RCC 7860 (cell line): ENCODE measurements at regions not wholly inside any gene's neighbourhood (a gene's known extent, or its start where the extent isn't known, plus 50 kb on each side); places are given as distances from the start of the nearest gene placed in this dataset.

Experiments used
- DNase-seq: peaks from one replicate; pipeline ENCODE4 v3.0.0-alpha.2; 2015; ENCODE audit warnings: low spot score
- FAIRE-seq: peaks from 2 replicates; lab custom pipeline; 2012; peaks lifted over from hg19 to GRCh38; lab: Jason Lieb, UNC

- no peak for FAIRE-seq
Measured at GRCh38 chr6:17047889-17048288, 54.0 kb upstream of the STMND1 start.

GRCh38 chr6:17045581-17046322, 56.1 kb upstream of the STMND1 start:
- DNase-seq (no peak), FAIRE-seq (no peak)

More at GRCh38 chr6:17047889-17048288, 54.0 kb upstream of the STMND1 start:
- DNase-seq, result no peak

- FAIRE-seq (no peak), DNase-seq (no peak)
Measured at GRCh38 chr6:17043148-17043522, 58.7 kb upstream of the STMND1 start.

DNA sequence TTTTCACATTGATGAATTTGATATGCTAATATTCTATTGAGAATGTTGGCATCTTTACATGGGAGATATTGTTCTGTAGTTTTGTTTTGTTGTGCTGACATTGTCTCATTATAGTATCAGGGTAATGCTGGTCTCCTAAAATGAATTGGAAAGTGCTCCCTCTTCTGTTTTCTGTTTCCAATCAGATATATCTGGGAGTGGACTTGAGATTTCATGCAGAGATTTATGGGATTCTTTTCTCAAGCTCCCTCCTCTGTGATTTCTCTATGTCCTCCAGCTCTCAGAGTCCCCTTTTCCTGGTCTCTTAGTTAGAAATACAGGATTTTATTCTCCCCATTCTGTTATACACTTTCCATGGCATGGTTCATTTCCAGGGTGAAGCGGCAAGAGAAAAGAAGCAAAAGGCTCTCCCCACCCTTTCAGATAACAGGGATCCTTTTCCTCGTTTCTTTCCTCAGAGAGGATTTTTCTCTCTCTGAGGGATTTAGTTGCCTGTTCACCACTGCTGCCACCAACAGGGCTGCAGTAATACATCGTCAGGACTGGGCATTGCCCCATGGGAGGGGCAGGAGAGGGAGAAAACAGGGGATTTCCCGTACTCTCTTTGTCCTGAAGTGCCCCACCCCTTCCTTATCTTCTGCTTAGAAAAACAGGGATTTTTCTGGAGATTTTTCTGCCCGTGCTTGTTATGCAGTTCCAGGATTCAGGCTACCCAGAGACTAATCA, 59.3 kb upstream of the STMND1 start:
- peak; percentile 29 for DNase-seq
- no peak for FAIRE-seq

- FAIRE-seq (no peak), DNase-seq (no peak)
Measured at GRCh38 chr6:17039266-17039665, 62.6 kb upstream of the STMND1 start.

DNA sequence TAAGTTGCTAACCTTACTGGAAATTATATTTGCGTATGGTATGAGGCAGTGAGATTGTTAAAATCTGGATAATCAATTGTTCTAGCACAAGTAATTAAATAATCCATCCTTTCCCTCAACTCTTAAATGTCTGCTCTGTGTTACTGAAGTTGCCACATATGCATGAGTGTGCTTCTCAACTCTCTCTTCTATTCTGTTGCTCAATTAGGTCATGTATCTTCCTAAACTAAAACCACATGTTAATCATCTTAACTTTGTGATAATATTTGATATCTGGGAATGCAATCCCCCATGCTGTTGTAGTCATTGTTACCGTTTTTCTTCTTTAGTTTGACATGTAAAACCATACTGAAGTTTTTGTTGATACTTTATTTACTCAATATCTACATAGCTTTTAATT, 63.5 kb upstream of the STMND1 start:
- DNase-seq (no peak), FAIRE-seq (no peak)

GRCh38 chr6:17036065-17036393, 65.8 kb upstream of the STMND1 start:
- FAIRE-seq, result no peak
- DNase-seq, result no peak

DNA sequence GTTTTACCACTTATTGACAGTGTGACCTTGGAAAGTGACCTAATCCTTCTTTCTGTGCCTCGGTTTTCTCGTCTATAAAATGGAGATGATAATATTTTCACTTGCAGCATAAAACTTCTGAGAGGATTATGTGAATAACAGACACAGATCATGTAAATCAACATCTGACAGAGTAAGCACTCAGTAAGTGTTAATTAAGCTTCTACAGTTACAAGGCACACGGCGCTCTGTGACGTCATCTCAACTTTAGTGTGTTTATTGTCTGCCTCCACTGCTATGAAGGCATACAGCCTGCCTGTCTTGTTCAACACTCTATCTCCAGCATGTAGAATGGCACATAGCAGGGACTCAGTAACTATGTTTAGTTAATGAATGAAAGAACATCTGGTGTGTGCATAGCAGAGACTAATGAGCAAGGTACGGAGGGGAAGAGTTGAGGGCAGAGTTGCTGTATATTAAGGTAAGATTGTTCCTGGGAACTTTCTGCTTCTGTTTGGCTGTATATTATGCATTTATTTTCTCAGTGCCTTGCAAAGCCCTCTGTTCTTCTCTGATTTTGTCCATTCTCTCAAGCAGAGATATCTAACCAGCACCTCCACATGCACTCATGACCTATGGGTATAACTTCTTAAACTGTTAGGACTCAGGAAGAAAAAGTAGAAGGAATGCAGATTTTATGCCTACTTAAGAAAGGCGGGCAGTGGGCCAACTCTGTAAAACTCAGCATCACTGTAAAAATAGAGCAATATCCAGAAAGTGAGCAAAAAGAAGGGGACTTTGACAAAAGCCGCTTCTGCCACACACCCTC, 66.4 kb upstream of the STMND1 start:
- FAIRE-seq, result no peak
- no peak for DNase-seq

- no peak for FAIRE-seq
Measured at GRCh38 chr6:17033746-17034145, 68.1 kb upstream of the STMND1 start.

DNA sequence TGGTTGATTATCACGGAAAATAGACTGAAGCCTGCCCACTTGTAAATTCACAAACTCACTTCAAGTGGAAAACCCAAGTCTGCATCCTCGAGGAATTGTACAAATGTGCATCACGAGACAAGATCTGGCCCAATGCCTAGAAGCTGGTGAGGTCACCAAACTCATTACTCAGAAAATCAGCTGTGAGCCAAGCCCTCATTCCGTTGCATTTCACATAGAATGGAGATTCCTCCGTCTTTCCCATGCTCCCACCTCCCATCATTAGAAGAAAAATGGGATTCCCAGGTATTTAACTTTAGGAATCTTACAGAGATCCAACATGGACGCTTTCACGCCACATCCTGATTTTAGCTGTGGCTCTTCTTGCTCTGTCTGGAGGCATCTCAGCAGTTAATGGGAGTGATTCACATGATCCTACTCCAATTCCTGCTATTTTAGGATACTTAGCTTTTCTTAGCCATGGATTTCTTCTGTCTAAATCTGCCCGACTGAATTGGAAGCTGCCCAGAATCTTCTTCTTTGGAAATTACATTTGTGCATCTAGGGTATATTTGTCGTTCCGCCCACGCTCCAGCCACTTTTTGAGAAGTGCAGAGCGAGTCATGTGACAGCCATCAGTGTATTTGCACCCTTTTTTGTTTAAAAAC, 68.7 kb upstream of the STMND1 start:
- DNase-seq (peak; percentile 57), FAIRE-seq (peak; percentile 66)

More at GRCh38 chr6:17033746-17034145, 68.1 kb upstream of the STMND1 start:
- no peak for DNase-seq

- peak; percentile 46 for DNase-seq
Measured at GRCh38 chr6:17032590-17032987, 69.3 kb upstream of the STMND1 start.

GRCh38 chr6:17031961-17032360, 69.9 kb upstream of the STMND1 start:
- no peak for FAIRE-seq
- DNase-seq, result no peak

More at GRCh38 chr6:17032590-17032987, 69.3 kb upstream of the STMND1 start:
- FAIRE-seq, result no peak

GRCh38 chr6:17027441-17027840, 74.4 kb upstream of the STMND1 start:
- DNase-seq, result no peak
- FAIRE-seq, result no peak

DNA sequence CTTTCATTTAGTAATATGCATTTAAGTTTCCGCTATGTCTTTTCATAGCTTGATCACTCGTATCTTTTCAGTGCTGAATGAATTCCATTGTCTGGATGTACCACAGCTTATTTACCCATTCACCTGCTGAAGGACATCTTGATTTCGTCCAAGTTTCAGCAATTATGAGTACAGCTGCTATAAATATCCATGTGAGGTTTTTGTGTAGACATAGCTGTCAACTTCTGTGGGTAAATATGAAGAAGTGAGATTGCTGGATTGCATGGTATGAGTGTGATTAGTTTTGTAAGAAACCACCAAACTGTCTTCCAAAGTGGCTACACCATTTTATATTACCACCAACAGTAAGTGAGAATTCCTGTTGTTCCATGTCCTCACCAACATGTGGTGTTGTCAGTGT, 79.2 kb upstream of the STMND1 start:
- no peak for DNase-seq
- FAIRE-seq, result no peak

- FAIRE-seq (no peak), DNase-seq (no peak)
Measured at GRCh38 chr6:17021539-17021889, 80.3 kb upstream of the STMND1 start.

DNA sequence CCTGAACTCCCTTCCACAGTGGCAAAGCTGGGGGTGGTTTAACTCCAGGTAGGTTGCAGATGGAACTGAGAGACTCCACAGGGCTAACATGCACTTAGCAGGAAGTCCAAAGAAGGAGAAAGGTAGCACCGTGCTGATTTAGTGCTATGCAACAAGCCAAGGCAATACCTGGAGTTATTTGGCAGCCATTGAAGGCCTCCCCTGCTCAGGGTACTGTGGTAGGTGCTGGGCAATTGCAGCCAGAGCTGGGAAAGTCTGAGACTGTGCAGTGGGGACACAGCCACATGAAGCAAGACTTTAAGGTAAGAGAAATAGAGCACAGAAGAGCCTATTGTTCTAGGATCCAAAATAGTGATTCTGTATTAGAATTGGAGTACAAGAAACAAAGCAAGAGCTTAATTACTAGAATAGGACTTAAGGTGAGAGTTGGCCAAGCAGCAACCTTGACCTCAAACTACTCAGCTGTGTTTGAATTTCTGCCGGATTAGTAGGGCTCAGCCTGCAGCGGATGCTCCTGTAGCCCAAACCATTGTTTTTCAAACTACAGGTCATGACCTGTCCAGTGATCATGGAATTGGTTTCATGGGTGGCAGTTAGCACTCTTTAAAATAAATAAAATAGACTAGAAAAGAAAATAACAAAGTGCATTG, 80.8 kb upstream of the STMND1 start:
- DNase-seq (no peak), FAIRE-seq (no peak)

DNA sequence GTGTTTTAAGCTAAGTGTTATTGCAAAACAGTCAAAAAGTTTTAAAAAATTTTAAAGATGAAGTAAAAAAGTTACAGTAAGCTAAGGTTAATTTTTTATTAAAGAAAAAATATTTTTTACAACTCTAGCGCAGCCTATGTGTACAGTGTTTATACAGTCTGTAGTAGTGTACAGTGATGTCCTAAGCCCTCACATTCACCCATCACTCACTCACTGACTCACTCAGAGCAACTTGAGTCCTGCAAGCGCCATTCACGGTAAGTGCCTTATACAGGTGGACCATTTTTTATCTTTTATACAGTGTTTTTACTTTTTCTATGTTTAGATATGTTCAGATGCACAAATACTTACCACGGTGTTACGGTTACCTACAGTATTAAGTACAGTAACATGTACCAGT, 83.4 kb upstream of the STMND1 start:
- DNase-seq (no peak), FAIRE-seq (no peak)

- FAIRE-seq, result no peak
- DNase-seq, result no peak
Measured at GRCh38 chr6:17017416-17017815, 84.4 kb upstream of the STMND1 start.

DNA sequence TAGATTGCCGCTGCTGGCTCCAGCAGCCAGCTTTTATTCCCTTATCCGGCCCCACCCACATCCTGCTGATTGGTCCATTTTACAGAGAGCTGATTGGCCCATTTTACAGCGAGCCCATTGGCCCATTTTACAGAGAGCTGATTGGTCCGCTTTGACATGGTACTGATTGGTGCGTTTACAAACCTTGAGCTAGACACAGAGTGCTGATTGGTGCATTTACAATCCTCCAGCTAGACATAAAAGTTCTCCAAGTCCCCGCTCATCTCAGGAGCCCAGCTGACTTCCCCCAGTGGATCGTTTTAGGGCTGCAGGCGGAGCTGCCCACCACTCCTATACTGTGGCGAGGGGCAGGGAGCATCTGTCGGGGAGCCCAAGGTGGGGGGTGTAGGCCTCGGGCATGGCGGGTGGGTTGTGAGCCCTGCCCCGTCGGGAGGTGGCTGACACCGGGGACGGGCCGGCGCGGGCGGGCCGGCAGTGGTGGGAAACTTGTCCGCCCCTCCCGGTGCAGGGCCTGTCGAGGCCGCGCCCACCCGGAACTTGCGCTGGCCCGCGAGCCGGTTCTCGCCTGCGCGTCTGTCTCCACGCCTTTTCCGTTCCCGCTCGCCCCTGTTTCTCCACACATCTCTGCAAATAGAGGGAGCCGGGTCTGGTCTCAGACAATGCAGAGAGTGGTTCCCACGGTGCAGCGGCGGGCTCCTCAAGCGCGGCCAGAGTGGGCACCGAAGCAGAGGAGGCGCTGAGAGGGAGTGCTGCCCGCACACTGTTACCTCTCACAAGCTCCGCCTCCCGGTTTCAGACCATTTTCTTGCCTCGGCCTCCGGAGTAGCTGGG, 86.1 kb upstream of the STMND1 start:
- no peak for DNase-seq
- no peak for FAIRE-seq

DNA sequence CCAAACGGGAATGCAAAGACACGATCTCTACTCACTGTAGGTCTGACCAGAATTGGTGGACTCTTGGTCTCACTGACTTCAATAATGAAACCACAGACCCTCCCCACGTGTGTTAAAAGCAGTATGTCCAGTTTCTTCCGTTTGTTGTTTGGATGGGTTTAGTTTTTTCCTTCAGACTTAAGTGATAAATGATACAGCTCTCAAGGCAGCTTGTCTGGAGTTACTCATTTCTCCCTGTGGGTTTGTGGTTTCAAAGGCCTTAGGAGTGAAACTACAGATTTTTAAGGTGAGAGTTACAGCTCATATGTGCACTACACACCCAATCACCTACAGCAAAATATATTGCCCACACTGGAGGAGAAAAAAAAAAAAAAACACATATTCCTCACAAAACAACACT, 86.7 kb upstream of the STMND1 start:
- DNase-seq (peak; percentile 32), FAIRE-seq (no peak)
